Tibial nerve (tissue), 4 donors: ENCODE measurements at regions not wholly inside any gene's neighbourhood (a gene's known extent, or its start where the extent isn't known, plus 50 kb on each side); places are given as distances from the start of the nearest gene placed in this dataset.

Experiments
- DNase-seq, 2 donors: peaks; one replicate each; pipeline ENCODE4 v3.0.0-alpha.2; 2019; ENCODE audit warnings: low spot score in 2 of 2
- H3K27ac ChIP-seq, 4 donors: fragments of 200-600 bp; sonication (generic) in 3 of 4; one replicate each; pipeline ENCODE4 v1.5.1; 2017 to 2019; ENCODE audit warnings: mild to moderate bottlenecking in 1 of 4
- H3K27me3 ChIP-seq, 2 donors: fragments of 200-600 bp; sonication (generic) in 1 of 2; one replicate each; pipeline versions ENCODE4 v1.5.1 to v1.6.0; 2017 to 2019
- H3K36me3 ChIP-seq, 3 donors: fragments of 200-600 bp; sonication (generic); one replicate each; pipeline ENCODE4 v1.5.1; 2018 to 2019
- H3K4me1 ChIP-seq, 4 donors: fragments of 200-600 bp; sonication (generic) in 3 of 4; one replicate each; pipeline ENCODE4 v1.5.1; 2017 to 2019
- H3K4me3 ChIP-seq, 4 donors: fragments of 200-600 bp; sonication (generic) in 3 of 4; one replicate each; pipeline ENCODE4 v1.5.1; 2017 to 2019; ENCODE audit warnings: mild to moderate bottlenecking in 1 of 4, moderate library complexity in 1 of 4
- H3K9me3 ChIP-seq, 4 donors: fragments of 200-600 bp; sonication (generic) in 3 of 4; one replicate each; pipeline ENCODE4 v1.5.1; 2017 to 2019
- EP300 ChIP-seq, 2 donors: sonication (generic); formaldehyde crosslinking; IDR thresholded peaks; one replicate each; pipeline ENCODE4 v1.6.1; 2017; ENCODE audit warnings: antibody characterized with exemption in 2 of 2, mild to moderate bottlenecking in 1 of 2
- POLR2A ChIP-seq, 2 donors: fragments of 450-650 bp; IDR thresholded peaks; one replicate each; pipeline ENCODE4 v1.6.1; 2017; ENCODE audit warnings: antibody characterized with exemption in 2 of 2, mild to moderate bottlenecking in 2 of 2, moderate library complexity in 2 of 2
- WGBS, 2 donors: methylation state at CpG; one replicate each; pipeline ENCODE4 v1.1.5; 2018; 5-methylcytosine and 5-hydroxymethylcytosine counted together
- TF ChIP-seq, protein P1 (sequence below), 5 experiments: fragments of 200-600 bp in 3 of 5; fragments of 450-650 bp in 2 of 5; sonication (generic) in 3 of 5; IDR thresholded peaks; one replicate each; pipeline ENCODE4 v1.5.1; 2016 to 2019; ENCODE audit warnings: antibody characterized with exemption in 5 of 5, mild to moderate bottlenecking in 3 of 5, moderate library complexity in 2 of 5

DNA sequence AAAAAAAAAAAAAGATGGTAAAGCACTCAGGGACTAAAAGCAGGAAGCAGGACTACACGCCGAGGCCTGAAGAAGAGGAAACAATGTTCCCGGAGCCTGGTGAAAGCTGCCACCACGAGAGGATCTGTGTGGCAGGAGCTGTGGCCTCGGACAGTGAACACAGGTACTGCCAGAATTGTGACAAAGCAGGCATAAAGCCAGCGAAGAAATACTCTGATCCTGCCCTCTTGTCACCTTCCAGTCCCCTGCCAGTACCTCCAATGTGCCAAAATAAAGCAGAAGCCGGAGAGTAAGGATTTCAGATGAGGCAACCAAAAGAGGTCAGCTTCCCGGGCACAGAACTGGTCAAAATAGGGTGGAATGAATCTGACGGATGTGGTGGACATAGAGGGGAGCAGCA is 211.5 kb upstream of the TARS1 start:
- H3K36me3 ChIP-seq = peaks cover 0 to 3% (median 0%) of the 10 kb centered on the region in 3 donors
- TF ChIP-seq POLR2A (IDR thresholded peaks at IDR 0.05) = no peak
- TF ChIP-seq, protein P1, sequence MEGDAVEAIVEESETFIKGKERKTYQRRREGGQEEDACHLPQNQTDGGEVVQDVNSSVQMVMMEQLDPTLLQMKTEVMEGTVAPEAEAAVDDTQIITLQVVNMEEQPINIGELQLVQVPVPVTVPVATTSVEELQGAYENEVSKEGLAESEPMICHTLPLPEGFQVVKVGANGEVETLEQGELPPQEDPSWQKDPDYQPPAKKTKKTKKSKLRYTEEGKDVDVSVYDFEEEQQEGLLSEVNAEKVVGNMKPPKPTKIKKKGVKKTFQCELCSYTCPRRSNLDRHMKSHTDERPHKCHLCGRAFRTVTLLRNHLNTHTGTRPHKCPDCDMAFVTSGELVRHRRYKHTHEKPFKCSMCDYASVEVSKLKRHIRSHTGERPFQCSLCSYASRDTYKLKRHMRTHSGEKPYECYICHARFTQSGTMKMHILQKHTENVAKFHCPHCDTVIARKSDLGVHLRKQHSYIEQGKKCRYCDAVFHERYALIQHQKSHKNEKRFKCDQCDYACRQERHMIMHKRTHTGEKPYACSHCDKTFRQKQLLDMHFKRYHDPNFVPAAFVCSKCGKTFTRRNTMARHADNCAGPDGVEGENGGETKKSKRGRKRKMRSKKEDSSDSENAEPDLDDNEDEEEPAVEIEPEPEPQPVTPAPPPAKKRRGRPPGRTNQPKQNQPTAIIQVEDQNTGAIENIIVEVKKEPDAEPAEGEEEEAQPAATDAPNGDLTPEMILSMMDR (IDR thresholded peaks at IDR 0.05) = no peak
- no peak for TF ChIP-seq EP300 (IDR thresholded peaks at IDR 0.05)
- 56 to 59% methylated on average over 9 of the region's 9 CpGs for WGBS, 2 donors
- H3K4me3 ChIP-seq = no peak overlapping the region
- no peaks in the 10 kb centered on the region for H3K9me3 ChIP-seq
- no peak overlapping the region for H3K27ac ChIP-seq
- H3K27me3 ChIP-seq = no peaks in the 10 kb centered on the region
- DNase-seq = no peak
- peaks cover 0 to 9% (median 0%) of the 10 kb centered on the region in 4 donors for H3K4me1 ChIP-seq

DNA sequence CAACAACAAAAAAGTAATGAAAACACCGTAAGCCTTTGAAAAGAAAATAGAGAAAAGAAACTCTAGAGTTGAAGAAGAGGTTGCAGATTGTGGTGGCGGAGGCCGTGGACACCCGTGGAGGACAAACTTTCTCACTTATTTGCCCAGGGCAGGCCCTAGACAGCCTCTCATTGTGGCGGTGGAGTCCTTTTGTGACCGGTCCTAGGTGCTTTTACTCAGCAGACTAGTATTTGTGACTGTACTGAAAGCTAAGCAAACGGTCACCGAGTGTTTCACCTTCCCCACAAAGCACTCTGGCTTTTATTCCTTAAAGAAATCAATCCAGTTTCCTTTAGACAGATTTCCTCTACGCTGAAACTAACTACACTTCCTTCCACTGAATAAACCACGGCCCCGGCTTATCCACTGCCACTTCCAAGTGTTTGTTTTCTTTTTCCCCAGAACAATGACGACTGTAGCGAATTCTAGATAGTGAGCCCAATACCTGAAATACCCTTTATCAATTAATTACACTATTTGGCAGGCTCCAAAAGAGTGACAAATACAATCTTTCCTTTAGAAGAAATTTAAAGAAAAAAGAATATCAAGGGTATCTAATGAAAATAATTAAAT is 210.2 kb upstream of the TARS1 start:
- no peak overlapping the region for H3K27ac ChIP-seq

DNA sequence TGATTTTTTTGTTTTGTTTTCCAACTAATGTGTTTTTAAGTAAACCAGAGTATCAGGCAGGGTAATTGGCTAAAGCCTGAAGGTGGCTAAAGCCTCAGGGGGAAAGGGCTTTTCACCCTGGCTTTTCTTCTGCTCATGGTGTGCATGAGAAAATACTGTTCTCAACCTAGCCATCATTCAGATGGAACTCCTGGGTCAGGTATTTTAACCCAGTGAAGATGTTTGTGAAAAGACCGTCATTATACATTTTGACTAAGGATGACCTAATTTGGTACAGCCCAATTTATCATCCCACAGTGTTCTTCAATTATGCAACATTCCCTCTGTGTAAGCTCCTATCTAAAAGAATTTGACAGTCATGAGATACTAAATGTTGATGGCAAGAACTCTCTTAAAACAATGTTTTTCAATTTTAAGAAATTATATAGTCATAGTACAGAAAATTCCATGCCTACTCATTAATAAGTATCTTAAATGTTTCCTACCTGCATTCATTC is 209.5 kb upstream of the TARS1 start:
- 80 to 97% methylated on average over 1 of the region's 1 CpG for WGBS, 2 donors
- H3K9me3 ChIP-seq = no peaks in the 10 kb centered on the region

More for the DNA sequence above, 210.2 kb upstream of the TARS1 start:
- Histone ChIP-seq H3K27me3 (no peaks in the 10 kb centered on the region), H3K36me3 (peaks cover 0 to 3% (median 0%) of the 10 kb centered on the region in 3 donors), H3K4me3 (no peak overlapping the region), H3K4me1 (peaks cover 0 to 9% (median 0%) of the 10 kb centered on the region in 4 donors), H3K9me3 (no peaks in the 10 kb centered on the region)
- TF ChIP-seq EP300 (IDR thresholded peaks at IDR 0.05) (no peak), POLR2A (IDR thresholded peaks at IDR 0.05) (no peak)
- 70 to 72% methylated on average over 13 of the region's 13 CpGs for WGBS, 2 donors
- no peak for DNase-seq

GRCh38 chr5:33231935-33232334 is 208.8 kb upstream of the TARS1 start:
- no peak for DNase-seq
- H3K27ac ChIP-seq = no peak overlapping the region
- WGBS, 2 donors = 79 to 85% methylated on average over 4 of the region's 4 CpGs
- peaks cover 0 to 9% (median 0%) of the 10 kb centered on the region in 4 donors for H3K4me1 ChIP-seq
- TF ChIP-seq, protein P1 (IDR thresholded peaks at IDR 0.05) = no peak
- TF ChIP-seq EP300 (IDR thresholded peaks at IDR 0.05) = no peak
- TF ChIP-seq POLR2A (IDR thresholded peaks at IDR 0.05) = no peak
- peaks cover 0 to 3% (median 0%) of the 10 kb centered on the region in 3 donors for H3K36me3 ChIP-seq
- no peaks in the 10 kb centered on the region for H3K27me3 ChIP-seq
- H3K4me3 ChIP-seq = no peak overlapping the region
- no peaks in the 10 kb centered on the region for H3K9me3 ChIP-seq

More for the DNA sequence above, 209.5 kb upstream of the TARS1 start:
- no peak for TF ChIP-seq EP300 (IDR thresholded peaks at IDR 0.05)
- TF ChIP-seq POLR2A (IDR thresholded peaks at IDR 0.05) = no peak
- TF ChIP-seq, protein P1 (IDR thresholded peaks at IDR 0.05) = no peak
- no peak overlapping the region for H3K27ac ChIP-seq
- H3K4me3 ChIP-seq = no peak overlapping the region
- no peaks in the 10 kb centered on the region for H3K27me3 ChIP-seq
- DNase-seq = no peak
- H3K36me3 ChIP-seq = peaks cover 0 to 3% (median 0%) of the 10 kb centered on the region in 3 donors
- peaks cover 0 to 9% (median 0%) of the 10 kb centered on the region in 4 donors for H3K4me1 ChIP-seq

- H3K27me3 ChIP-seq = no peaks in the 10 kb centered on the region
- no peak for DNase-seq
- H3K27ac ChIP-seq = no peak overlapping the region
- peaks cover 0 to 9% (median 0%) of the 10 kb centered on the region in 4 donors for H3K4me1 ChIP-seq
- peaks cover 0 to 3% (median 0%) of the 10 kb centered on the region in 3 donors for H3K36me3 ChIP-seq
- WGBS, 2 donors = 27 to 30% methylated on average over 3 of the region's 3 CpGs
- H3K9me3 ChIP-seq = no peaks in the 10 kb centered on the region
- no peak for TF ChIP-seq POLR2A (IDR thresholded peaks at IDR 0.05)
- TF ChIP-seq EP300 (IDR thresholded peaks at IDR 0.05) = no peak
- TF ChIP-seq, protein P1 (IDR thresholded peaks at IDR 0.05) = no peak
- H3K4me3 ChIP-seq = no peak overlapping the region
These were observed 207.8 kb upstream of the TARS1 start for GRCh38 chr5:33232731-33233505.
